ENCODE measurements at regions not wholly inside any gene's neighbourhood (a gene's known extent, or its start where the extent isn't known, plus 50 kb on each side); places are given as distances from the start of the nearest gene placed in this dataset.

- TF ChIP-seq CTCF (IDR thresholded peaks at IDR 0.05) (no peak), EP300 (IDR thresholded peaks at IDR 0.05) (no peak), POLR2AphosphoS5 (IDR thresholded peaks at IDR 0.05) (no peak), POLR2A (IDR thresholded peaks at IDR 0.05) (no peak)
Observed at GRCh38 chr11:122219791-122220190, 103.8 kb upstream of the BLID start.

Measured in stomach (tissue), 4 donors.